Stomach (tissue), 4 donors: ENCODE measurements at regions not wholly inside any gene's neighbourhood (a gene's known extent, or its start where the extent isn't known, plus 50 kb on each side); places are given as distances from the start of the nearest gene placed in this dataset.

Experiments used
- POLR2A ChIP-seq, 4 donors: fragments of 450-650 bp; IDR thresholded peaks; one replicate each; pipeline ENCODE4 v1.6.1; 2016; ENCODE audit warnings: antibody characterized with exemption in 4 of 4, control low read depth in 2 of 4, mild to moderate bottlenecking in 1 of 4, moderate library complexity in 1 of 4
- TF ChIP-seq, protein P1 (sequence below), 7 experiments: fragments of 450-650 bp in 4 of 7; fragments of 200-600 bp in 3 of 7; sonication (generic) in 3 of 7; IDR thresholded peaks; one replicate each; pipeline ENCODE4 v1.5.1; 2016 to 2019; ENCODE audit warnings: antibody characterized with exemption in 7 of 7, control low read depth in 2 of 7, mild to moderate bottlenecking in 1 of 7

DNA sequence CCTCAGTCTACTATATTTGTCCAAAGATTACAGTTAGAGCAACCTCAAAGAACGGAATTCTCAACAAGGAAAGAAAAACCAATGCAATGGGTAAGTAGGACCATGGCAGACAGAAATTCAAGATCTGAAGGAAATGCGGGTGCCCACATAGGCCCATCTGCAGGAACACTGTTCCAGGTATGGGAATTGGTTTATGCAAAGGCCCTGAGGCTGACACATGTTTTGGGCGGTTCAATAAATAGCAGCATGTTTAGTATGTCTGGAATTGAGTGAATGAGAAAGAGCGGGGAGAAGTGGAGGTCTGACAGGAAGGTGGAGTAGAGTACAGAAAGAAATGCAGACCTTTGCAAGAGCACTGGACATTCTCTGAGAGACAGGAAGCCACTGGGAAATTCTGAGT, 164.7 kb upstream of the KLF12 start:
- TF ChIP-seq, protein P1, sequence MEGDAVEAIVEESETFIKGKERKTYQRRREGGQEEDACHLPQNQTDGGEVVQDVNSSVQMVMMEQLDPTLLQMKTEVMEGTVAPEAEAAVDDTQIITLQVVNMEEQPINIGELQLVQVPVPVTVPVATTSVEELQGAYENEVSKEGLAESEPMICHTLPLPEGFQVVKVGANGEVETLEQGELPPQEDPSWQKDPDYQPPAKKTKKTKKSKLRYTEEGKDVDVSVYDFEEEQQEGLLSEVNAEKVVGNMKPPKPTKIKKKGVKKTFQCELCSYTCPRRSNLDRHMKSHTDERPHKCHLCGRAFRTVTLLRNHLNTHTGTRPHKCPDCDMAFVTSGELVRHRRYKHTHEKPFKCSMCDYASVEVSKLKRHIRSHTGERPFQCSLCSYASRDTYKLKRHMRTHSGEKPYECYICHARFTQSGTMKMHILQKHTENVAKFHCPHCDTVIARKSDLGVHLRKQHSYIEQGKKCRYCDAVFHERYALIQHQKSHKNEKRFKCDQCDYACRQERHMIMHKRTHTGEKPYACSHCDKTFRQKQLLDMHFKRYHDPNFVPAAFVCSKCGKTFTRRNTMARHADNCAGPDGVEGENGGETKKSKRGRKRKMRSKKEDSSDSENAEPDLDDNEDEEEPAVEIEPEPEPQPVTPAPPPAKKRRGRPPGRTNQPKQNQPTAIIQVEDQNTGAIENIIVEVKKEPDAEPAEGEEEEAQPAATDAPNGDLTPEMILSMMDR (IDR thresholded peaks at IDR 0.05): no peak
- TF ChIP-seq POLR2A (IDR thresholded peaks at IDR 0.05): no peak
